ENCODE measurements at regions not wholly inside any gene's neighbourhood (a gene's known extent, or its start where the extent isn't known, plus 50 kb on each side); places are given as distances from the start of the nearest gene placed in this dataset.

GRCh38 chr2:34332813-34333212 lies 733.7 kb upstream of the FAM98A start:
- no peaks in the 10 kb centered on the region for H3K36me3 Mint-ChIP-seq (ENCODE audit: low read depth)
- no peaks in the 10 kb centered on the region for H3K4me1 Mint-ChIP-seq (ENCODE audit: low read depth)
- H3K27ac Mint-ChIP-seq (ENCODE audit: unreplicated experiment) = no peak overlapping the region
- no peak for DNase-seq (ENCODE audit: low spot score)
- H3K9me3 Mint-ChIP-seq (ENCODE audit: low read depth) = no peaks in the 10 kb centered on the region
- TF ChIP-seq CTCF (IDR thresholded peaks at IDR 0.05) = no peak
- no peak overlapping the region for H3K4me3 Mint-ChIP-seq (ENCODE audit: unreplicated experiment)
- no peaks in the 10 kb centered on the region for H3K27me3 Mint-ChIP-seq (ENCODE audit: low read depth)

- H3K4me1 Mint-ChIP-seq (ENCODE audit: low read depth) = peaks cover 7% of the 10 kb centered on the region
- H3K27ac Mint-ChIP-seq (ENCODE audit: unreplicated experiment) = no peak overlapping the region
- no peak overlapping the region for H3K4me3 Mint-ChIP-seq (ENCODE audit: unreplicated experiment)
- H3K36me3 Mint-ChIP-seq (ENCODE audit: low read depth) = no peaks in the 10 kb centered on the region
- H3K9me3 Mint-ChIP-seq (ENCODE audit: low read depth) = no peaks in the 10 kb centered on the region
- H3K27me3 Mint-ChIP-seq (ENCODE audit: low read depth) = no peaks in the 10 kb centered on the region
- no peak for TF ChIP-seq CTCF (IDR thresholded peaks at IDR 0.05)
- DNase-seq (ENCODE audit: low spot score) = no peak
These were observed 721.0 kb upstream of the FAM98A start for GRCh38 chr2:34320056-34320455.

- Mint-ChIP-seq H3K27ac (ENCODE audit: unreplicated experiment) (no peak overlapping the region), H3K27me3 (ENCODE audit: low read depth) (no peaks in the 10 kb centered on the region), H3K9me3 (ENCODE audit: low read depth) (no peaks in the 10 kb centered on the region), H3K4me3 (ENCODE audit: unreplicated experiment) (no peak overlapping the region), H3K36me3 (ENCODE audit: low read depth) (no peaks in the 10 kb centered on the region), H3K4me1 (ENCODE audit: low read depth) (peaks cover 7% of the 10 kb centered on the region)
- TF ChIP-seq CTCF (IDR thresholded peaks at IDR 0.05) = no peak
- no peak for DNase-seq (ENCODE audit: low spot score)
These were observed 718.7 kb upstream of the FAM98A start for GRCh38 chr2:34317797-34318196.

- Mint-ChIP-seq H3K9me3 (ENCODE audit: low read depth) (no peaks in the 10 kb centered on the region), H3K4me1 (ENCODE audit: low read depth) (peaks cover 7% of the 10 kb centered on the region), H3K4me3 (ENCODE audit: unreplicated experiment) (no peak overlapping the region), H3K27ac (ENCODE audit: unreplicated experiment) (no peak overlapping the region), H3K36me3 (ENCODE audit: low read depth) (no peaks in the 10 kb centered on the region), H3K27me3 (ENCODE audit: low read depth) (no peaks in the 10 kb centered on the region)
- TF ChIP-seq CTCF (IDR thresholded peaks at IDR 0.05) = no peak
- DNase-seq (ENCODE audit: low spot score) = no peak
These were observed 717.7 kb upstream of the FAM98A start for GRCh38 chr2:34316788-34317187.

- Mint-ChIP-seq H3K4me1 (ENCODE audit: low read depth) (peaks cover 3% of the 10 kb centered on the region), H3K36me3 (ENCODE audit: low read depth) (no peaks in the 10 kb centered on the region), H3K27ac (ENCODE audit: unreplicated experiment) (no peak overlapping the region), H3K27me3 (ENCODE audit: low read depth) (no peaks in the 10 kb centered on the region), H3K9me3 (ENCODE audit: low read depth) (no peaks in the 10 kb centered on the region), H3K4me3 (ENCODE audit: unreplicated experiment) (no peak overlapping the region)
- no peak for DNase-seq (ENCODE audit: low spot score)
- TF ChIP-seq CTCF (IDR thresholded peaks at IDR 0.05) = no peak
These were observed 712.7 kb upstream of the FAM98A start for GRCh38 chr2:34311816-34312215.
